Glomerular visceral epithelial cell (primary cell): ENCODE measurements at regions not wholly inside any gene's neighbourhood (a gene's known extent, or its start where the extent isn't known, plus 50 kb on each side); places are given as distances from the start of the nearest gene placed in this dataset.

Experiments
- DNase-seq: peaks from one replicate; pipeline ENCODE4 v3.0.0-alpha.2; 2016; ENCODE audit errors: extremely low spot score

- DNase-seq, result no peak
These were observed 67.8 kb upstream of the PARD3B start for GRCh38 chr2:204477358-204477950.

- DNase-seq, result peak; percentile 86
These were observed 65.7 kb upstream of the PARD3B start for GRCh38 chr2:204479557-204479956.

GRCh38 chr2:204480676-204481075 lies 64.6 kb upstream of the PARD3B start:
- DNase-seq, result no peak

DNA sequence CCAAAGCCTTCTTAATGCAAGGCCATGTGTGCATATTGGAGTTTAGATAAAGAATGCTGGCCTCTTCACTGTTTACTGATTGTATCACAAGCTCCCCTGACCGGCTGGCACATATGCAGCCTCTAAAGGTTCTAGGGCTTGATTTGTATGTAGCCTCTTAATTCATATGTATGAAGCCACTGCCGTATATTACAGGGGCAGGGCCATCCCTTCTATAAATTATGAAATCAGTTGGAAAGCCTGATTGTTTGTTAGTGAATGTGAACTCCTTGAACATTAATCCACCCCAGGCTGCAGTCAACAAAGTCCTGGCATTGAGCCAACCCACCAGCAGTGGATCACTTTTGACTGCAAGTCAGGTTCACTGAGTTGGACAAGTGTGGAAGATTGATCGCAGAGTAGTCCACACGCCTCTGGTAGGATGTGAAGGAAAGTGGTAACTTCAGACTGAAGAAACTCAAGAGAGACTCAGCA lies 61.6 kb upstream of the PARD3B start:
- no peak for DNase-seq

GRCh38 chr2:204486321-204486720 lies 59.0 kb upstream of the PARD3B start:
- DNase-seq, result no peak

- DNase-seq, result no peak
These were observed 58.5 kb upstream of the PARD3B start for GRCh38 chr2:204486805-204487204.

DNA sequence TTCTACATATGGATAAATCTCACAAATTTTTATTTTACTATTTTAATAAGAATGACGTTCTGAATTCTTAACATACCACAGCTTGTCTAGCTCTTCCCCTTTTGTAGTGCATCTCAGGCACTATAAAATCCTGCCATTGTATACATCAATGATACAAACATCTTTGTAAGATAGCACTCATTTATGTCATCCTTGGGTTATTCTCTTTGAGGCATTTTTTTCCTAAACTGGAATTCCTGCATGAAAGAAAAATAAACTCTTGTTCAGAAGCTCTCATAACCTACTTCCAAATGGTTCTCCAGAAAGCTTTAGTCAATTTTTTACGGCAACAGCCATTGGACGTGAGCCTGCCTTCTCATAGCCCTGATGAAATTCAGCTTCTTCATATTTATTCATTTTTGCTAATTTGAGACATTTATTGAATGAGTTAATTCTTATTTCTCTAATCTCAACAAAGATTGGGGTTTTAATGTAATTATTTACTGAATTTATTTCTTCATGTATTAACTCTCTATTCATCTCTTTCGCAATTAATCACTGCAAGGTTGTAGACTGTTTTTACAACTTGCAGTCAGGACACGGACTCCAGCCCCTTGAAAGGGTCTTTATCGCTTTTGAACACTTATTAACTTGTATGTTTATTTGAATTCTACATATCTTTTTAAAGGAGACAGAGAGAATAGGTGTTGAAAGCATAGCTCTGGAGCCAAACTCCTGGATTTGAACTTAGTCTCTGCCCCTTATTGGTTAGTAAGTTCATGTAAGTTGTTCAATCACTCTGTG lies 57.6 kb upstream of the PARD3B start:
- no peak for DNase-seq

GRCh38 chr2:204491528-204491927 lies 53.7 kb upstream of the PARD3B start:
- peak; percentile 96 for DNase-seq

DNA sequence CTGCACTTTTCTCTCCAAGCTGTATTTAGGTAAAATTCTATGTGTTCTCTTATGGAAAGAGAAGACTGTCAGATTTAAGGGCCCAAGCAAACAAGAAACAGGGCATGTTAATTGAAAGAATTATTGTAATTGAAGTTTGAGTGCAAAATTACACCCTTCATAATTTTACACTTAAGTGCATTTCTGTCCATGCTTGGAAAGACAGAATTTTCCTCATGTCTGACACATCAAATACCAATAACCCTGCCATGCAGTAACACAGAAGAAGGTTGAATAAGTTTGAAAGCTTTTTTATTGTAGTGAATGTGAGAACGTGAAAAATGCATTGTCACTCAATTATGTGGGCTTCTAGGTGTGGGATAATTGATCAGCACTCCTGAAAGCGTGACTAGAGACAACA lies 52.9 kb upstream of the PARD3B start:
- peak; percentile 47 for DNase-seq

DNA sequence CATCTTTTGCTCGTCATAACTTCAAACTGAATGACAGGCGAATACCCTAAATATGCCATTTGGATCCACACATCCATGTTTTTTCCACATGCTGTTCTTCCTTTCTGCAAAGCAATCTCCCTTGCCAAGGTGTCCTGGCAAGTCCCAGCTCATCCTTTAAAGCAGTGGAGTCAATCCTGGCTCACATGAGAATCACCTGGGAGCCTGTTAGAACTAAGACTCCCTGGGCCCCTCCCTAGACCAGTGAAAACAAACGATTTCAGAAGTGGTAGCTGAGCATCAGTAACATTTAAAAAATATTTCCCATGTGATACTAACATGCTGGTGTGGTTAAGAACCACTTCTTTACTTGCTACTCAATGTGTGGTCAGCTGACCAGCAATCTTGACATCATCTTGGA lies 50.6 kb upstream of the PARD3B start:
- no peak for DNase-seq

DNA sequence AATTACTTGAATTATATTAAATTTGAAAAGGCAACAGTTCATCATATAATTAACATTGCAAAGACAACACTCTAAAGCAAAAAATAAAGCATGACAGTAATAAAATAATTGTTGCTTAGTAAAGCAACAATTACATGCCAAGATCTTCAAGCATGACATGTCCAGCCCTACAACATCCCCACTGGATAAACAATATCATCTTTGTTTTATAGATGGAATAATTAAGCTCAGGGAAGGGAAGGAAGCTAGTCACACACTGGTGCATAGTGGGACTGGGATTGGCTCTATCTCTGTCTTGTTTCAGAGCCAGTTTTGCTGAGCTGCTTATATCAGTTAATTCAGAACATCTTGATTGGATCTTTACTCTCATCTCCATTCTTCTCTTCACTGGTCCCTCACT lies 49.9 kb upstream of the PARD3B start:
- no peak for DNase-seq
